ENCODE measurements at regions not wholly inside any gene's neighbourhood (a gene's known extent, or its start where the extent isn't known, plus 50 kb on each side); places are given as distances from the start of the nearest gene placed in this dataset.
"Not testable (repeated sequence)": the region's sequence is repeated elsewhere in the genome, so short reads cannot be mapped to it uniquely, and the experiment has no call there.

DNA sequence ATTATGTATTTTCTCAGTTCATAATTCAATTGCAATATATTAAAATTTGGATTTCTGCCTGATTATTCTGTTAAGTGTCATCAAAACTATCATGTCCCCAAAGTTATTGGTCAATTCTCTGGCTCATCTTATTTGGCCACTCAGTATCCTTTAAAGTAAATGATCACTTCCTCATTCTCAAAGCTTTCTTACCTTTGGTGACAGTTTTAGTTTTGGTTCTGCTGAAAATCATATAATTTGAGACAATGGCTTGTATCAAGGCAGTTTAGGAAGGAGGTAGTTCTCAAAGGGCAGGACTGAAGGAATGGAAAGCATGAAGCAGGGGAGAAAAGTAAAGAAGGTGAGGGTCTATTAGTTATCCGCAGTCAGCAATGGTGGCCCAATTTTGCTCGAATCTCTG, 1832.1 kb downstream of the ARAP2 start:
- DNase-seq (no peak), ATAC-seq (ENCODE audit: poor library complexity) (no peak)
- intact Hi-C loops (cut with DNase I) = no loop called here

DNA sequence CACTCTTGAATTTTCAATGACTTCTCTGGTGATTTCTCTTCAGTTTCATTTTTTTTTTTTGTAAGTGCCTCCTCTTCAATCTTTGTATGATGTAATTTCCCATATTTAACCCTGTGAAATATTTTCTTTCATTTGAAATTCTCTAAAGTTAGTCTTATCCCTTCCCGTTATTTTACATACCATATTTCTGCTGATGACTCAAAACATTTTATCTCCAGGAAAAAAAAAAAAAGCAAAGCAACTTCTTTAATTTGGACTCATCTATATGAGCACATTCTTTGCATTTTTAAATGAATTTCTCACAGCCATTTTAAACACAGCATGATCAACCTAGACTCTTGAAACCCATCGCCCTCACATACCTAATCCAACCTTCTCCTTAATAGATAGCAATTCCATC, 1831.4 kb downstream of the ARAP2 start:
- intact Hi-C loops (cut with DNase I) = no loop called here
- no peak for ATAC-seq (ENCODE audit: poor library complexity)

DNA sequence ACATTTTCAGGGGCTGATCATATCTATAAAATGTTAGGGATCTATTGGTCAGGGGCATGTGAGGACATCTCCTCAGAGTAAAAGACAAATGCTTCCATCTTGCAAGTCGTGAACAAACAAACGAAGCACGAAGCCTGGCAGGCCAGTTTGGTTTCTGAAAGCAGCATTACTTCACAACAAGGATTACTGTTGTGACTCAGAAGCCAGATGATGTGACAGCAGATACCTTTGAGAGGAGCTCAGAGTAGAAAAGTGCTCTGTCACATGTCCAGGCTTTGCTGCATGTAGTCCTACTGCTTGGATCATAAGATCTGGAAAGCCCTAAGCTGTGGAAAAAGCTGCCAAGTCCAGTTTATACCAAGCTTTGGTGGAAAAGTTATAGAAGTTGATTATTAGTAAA, 1827.2 kb downstream of the ARAP2 start:
- intact Hi-C loops (cut with DNase I) = no loop called here
- ATAC-seq (ENCODE audit: poor library complexity) (no peak), DNase-seq (no peak)

More for the DNA sequence above, 1831.4 kb downstream of the ARAP2 start:
- DNase-seq = no peak

DNA sequence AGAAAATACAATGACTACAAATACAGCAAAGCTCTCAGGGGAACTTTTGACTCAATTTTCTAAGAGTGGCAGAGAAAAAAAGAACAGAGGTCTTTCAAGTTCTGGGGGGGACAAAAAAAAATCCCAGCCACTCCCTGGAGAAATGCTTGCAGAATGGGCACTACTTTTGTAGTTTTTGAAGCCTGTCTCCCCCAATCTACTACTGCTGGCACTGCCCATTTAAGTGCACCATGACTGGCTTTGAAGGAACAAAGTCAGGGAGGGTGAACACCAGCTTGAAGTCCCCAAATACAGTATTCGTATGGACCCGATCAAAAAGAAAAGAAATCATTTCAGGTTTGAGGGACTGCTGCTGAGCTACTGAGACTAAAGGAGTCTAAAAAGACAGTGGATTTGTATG, 1824.4 kb downstream of the ARAP2 start:
- ATAC-seq (ENCODE audit: poor library complexity) = no peak
- intact Hi-C loops (cut with DNase I) = no loop called here

DNA sequence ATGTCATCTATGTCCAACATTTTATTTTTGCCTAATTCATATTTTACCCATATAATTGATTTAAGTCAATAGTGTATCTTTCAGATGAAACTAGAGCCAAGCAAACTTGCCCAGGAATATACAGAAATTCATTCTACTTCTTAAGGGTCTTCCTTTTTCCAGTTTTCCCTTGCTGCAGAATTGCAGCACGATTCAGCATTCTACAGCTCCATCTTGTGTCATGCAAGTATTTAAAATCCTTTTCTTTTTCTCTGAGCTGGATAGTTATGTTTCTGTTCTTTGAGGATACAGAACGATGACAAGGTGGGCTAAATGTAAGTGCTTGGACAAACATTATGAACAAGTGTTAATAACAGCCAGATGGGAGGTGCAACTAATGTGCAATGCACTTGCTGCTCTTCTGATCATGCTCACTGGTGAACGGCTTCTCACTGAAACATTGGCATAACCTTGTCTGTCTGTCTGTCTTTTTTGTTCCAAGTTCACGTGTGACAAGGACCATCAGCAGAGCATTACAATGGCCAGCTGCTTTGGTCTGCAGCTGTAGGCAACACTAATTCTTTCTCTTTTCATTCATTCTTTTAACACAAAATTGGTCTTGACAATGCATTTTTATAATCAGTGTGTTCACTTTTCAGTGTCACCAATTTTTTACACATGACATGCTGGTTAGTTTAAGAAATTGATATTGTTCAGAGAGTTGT, 1821.7 kb downstream of the ARAP2 start:
- ATAC-seq (ENCODE audit: poor library complexity) = no peak
- no peak for DNase-seq
- intact Hi-C loops (cut with DNase I) = no loop called here

More for the DNA sequence above, 1824.4 kb downstream of the ARAP2 start:
- no peak for DNase-seq

DNA sequence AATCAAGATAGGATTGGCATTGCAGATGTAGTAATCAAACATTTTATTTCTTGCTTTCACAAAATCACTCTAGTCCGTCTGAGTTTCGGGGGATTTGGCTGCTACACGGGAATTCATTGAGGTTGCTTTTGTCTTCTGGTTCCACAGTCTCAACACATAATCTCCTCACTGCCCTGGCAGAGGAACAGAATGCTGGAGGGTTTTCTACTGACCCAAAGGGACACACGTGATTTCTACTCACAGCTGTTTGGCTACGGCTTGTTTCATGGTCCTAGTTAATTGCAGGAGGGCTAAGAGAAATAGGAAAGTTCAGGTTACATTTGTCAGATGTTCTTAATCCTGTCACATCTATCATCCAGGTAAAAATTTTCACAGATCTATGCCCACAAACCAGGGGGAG, 1811.6 kb downstream of the ARAP2 start:
- intact Hi-C loops (cut with DNase I) = no loop called here
- DNase-seq (no peak), ATAC-seq (ENCODE audit: poor library complexity) (no peak)

DNA sequence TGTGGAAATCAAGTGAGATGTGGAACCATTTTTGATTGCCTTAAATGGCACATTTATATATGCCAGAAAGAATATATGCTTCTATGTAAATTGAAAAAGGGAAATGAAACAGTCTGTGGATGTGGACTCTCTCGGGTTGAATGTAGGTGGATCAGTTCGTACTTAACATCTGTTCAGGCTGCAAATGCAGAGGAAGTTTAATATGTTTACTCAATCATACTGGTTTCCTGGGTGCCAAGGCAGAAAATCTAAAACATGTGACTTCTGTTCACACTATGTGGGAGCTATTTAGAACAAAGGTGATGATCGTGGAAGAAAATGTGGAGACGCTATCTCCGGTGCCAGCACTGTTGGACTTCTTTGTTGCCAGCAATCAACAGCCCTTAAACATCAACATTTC, 1809.9 kb downstream of the ARAP2 start:
- DNase-seq; ATAC-seq (ENCODE audit: poor library complexity); intact Hi-C loops (cut with DNase I): not testable (repeated sequence)

DNA sequence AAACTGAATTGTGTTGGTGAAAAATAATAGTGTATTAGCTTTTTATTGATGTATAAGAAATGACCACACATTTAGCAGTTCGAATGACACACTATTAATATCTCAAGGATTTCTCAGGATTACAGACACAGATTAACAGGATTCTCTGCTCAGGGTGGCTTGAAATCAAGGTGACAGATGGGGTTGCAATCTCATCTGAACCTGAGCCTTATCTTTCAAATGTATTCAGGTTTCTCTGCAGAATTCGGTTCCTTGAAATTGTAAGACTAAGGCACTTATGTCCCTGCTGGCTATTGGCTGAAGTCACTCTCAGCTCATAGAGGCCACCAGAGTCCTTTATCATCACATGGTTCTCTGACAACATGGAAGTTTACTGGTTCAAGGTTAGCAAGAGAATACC, 1780.1 kb downstream of the ARAP2 start:
- intact Hi-C loops (cut with DNase I) = no loop called here
- ATAC-seq (ENCODE audit: poor library complexity) = no peak
- no peak for DNase-seq

DNA sequence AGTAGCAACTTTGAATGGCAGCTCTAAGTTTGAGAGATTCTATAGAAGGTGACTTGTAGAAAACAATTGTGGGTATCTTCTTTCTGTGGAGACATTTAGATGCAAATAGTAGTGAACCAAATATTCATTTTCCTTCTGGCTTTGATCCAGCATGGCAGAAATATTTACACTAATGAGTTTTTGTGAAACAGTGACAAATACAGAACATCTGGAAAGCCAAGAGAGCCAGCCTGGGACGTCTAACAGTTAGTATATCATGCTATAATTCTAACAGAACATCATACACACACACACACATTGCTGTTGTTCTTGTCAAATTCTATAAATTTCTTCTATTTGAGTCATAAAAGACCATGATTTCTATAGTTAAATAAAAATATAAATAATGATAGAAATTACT, 1777.9 kb downstream of the ARAP2 start:
- intact Hi-C loops (cut with DNase I) = no loop called here
- ATAC-seq (ENCODE audit: poor library complexity) = no peak
- DNase-seq = no peak

DNA sequence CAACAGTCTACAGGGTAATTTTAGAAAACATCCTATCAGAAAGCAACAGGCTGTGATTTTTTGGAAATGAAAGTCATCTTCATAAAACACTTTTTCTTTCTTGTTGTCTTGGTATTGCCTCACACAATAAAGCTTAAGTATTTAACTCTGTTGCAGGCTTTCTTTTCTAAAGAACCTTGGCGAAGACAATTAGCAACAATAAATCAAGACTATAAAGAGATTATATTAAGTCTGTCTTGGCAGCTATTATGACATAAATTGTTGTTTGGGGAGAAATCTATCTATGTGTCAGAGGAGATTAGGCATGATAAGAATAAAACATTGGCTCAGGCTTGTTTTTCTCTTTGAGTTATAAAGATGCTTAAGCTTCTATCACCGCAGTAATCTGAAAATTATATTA, 1774.8 kb downstream of the ARAP2 start:
- DNase-seq (no peak), ATAC-seq (ENCODE audit: poor library complexity) (no peak)
- intact Hi-C loops (cut with DNase I) = no loop called here

DNA sequence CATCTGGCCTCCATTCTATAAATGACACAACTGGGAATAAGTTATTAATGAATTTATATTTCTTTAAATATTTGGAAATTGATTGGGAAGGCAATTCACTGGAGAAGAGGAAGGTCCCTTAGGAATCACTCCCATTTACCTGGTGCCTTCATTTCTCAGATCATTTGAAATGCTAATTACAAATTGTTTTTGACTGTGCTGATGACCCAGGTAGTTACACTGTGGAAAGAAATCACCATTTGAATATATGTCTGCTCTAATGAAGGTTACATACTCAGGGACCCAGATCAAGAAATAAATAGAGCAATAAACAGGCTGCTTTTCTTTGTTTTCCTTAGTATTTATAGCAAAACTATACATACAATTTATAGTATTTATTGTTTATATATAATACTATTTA, 1759.1 kb downstream of the ARAP2 start:
- intact Hi-C loops (cut with DNase I) = no loop called here
- DNase-seq (no peak), ATAC-seq (ENCODE audit: poor library complexity) (no peak)

DNA sequence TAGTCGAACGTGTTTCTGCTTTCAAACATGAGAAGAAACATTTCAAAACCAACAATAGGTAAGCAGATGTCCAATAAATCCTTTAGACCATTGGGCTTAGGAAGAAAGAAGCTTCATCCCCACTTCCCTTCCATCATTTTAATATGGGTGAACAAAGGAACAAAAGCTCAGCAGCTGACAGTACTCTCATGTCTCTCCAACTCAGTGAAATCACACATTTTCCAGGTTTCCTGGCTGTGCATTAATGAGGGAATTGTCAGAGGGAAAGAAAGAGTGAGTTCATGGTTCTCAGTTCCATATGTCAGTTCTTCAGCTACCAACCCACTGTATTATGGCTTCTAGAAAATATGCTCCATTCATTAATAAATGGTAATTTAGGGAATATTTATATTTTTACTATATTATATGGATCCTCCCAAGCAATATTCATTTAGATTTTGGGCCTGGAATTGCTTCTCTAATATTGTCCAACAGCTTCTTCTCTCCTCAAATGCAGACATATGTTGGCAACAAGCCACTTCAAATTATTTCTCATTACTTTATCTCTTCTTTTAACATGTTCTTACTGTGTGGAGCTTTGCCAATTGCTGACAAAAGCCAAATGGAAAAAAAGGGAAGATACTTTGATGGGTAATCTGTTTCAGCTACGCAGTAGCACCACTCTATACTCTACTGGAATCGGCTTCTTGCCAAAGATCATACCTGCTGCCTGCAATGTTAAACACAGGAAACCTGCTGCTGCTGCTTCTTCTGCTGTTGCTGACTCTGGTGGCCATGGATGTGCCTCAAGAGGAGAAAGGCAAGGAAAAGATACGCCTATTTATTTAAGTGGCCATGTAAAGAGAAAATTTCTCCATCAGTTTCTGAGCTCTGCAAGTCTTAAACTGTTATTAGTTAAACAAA, 1757.6 kb downstream of the ARAP2 start:
- intact Hi-C loops (cut with DNase I) = no loop called here
- DNase-seq (no peak), ATAC-seq (ENCODE audit: poor library complexity) (no peak)

DNA sequence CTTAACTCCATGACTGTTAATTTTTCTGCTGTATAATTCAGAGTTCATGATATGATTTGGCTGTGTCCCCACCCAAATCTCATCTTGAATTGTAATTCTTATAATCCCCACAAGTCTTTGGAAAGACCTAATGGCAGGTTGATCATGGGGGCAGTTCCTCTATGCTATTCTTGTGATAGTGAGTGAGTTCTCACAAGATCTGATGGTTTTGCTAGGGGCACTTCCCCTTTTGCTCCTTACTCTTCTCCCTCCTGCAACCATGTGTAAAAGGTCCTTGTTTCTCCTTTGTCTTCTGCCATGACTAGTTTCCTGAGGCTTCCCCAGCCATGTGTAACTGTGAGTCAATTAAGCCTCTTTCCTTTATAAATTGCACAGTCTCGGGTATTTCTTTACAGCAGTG, 1751.9 kb downstream of the ARAP2 start:
- ATAC-seq (ENCODE audit: poor library complexity) (no peak), DNase-seq (no peak)
- intact Hi-C loops (cut with DNase I) = no loop called here

DNA sequence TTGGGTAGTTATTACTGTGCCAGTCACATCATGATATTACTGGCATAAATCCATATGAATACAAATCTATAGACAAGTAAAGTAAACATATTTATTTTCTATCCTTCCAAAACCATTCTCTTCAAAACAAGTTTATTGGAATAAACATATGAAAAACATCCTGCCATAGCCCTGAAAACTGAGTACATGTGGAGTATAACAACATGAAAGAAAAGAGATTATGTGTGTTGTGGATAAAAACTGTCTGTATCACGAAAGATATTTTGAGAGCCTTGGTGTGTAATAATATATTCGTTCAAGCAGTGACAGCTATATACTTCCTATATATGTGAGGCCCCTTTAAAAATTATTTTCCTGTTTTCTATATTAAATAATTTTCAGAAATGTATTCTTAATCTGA, 1742.2 kb downstream of the ARAP2 start:
- intact Hi-C loops (cut with DNase I) = no loop called here
- DNase-seq (no peak), ATAC-seq (ENCODE audit: poor library complexity) (no peak)

DNA sequence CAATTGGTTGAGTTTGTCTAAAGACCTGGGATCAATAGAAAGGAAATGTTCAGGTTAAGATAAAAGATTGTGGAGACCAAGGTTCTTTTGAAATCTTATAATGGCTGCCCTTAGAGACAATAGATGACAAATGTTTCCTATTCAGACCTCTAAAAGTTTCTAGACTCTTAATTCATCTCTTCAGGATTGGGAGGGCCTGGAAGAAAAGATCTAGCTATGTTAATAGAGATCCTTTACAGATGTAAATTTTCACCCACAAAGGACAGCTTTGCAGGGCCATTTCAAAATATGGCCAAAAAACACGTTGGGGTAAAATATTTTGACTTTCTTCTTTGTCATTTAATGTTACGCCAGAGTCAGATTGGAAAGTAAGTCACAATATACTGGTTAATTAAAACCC, 1739.6 kb downstream of the ARAP2 start:
- ATAC-seq (ENCODE audit: poor library complexity); intact Hi-C loops (cut with DNase I); DNase-seq: not testable (repeated sequence)

DNA sequence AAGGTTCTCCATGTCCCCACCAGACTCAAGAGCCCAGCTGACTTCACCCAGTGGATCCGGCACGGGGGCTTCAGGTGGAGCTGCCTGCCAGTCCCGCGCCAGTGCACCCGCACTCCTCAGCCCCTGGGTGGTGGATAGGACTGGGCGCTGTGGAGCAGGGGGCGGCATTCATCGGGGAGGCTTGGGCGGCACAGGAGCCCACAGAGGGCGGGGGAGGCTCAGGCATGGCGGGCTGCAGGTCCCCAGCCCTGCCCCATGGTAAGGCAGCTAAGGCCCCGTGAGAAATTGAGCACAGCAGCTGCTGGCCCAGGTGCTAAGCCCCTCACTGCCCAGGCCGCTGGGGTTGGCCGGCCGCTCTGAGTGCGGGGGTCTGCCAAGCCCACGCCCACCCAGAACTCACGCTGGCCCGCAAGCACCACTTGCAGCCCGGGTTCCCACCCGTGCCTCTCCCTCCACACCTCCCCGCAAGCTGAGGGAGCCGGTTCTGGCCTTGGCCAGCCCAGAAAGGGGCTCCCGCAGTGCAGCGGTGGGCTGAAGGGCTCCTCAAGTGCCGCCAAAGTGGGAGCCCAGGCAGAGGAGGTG, 1737.7 kb downstream of the ARAP2 start:
- intact Hi-C loops (cut with DNase I); DNase-seq: not testable (repeated sequence)

DNA sequence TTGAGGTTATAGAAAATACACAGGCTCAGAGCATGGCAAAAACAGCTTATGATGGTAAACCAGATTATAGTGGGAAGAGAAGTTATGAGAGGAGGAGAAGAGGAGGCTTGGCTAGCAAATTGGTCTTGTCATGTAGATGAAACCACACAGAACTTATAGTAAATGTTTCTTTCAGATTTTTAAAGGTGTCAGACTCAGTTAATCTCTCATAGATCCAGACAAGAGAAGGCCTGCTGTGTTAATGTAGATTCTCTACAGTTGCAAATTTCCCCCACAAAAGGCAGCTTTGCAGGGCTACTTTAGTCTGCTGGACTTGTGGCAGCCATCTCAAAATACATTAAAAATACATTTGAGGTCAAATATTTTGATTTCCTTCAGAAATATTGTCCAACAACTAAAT, 1731.7 kb downstream of the ARAP2 start:
- ATAC-seq (ENCODE audit: poor library complexity) (no peak), DNase-seq (no peak)
- intact Hi-C loops (cut with DNase I) = no loop called here

More for the DNA sequence above, 1737.7 kb downstream of the ARAP2 start:
- not testable (repeated sequence) for ATAC-seq (ENCODE audit: poor library complexity)

DNA sequence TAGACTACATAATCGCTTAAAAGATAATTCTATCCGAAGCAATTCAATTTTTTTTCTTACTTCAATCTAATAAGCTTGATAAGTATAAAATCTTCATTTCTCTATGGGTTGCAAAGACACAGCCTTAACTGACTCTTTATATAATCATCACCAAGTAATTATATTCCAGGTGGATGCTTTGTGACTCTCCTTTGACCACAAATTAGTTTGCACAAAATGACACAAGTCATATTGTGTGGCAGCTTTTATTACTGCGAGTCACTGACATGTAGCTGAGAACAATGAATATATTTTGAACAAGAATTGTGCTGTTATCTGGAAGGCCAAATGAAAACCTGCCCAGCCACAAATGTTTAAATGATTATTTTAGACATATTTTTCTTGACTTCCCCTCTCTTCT, 1727.8 kb downstream of the ARAP2 start:
- intact Hi-C loops (cut with DNase I) = no loop called here
- DNase-seq (no peak), ATAC-seq (ENCODE audit: poor library complexity) (no peak)

DNA sequence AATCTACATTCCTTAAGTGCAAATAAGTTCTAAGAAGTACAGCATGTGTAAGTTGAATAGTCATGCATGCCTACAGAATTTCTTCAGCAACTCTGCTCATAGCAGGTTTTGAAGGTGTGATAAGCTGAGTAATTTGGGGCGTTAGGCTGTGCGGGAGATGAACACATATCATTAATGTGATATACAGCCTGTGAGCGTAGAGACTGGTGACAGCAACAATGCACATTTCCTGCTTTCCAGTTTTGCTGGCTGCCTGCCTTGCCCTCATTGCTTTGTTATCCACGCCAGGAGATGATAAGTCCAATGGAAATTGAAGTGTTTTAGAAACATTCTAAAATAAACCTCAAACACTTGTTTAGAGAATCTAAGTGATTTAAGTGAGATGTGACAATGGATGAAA, 1709.4 kb downstream of the ARAP2 start:
- DNase-seq = no peak
- intact Hi-C loops (cut with DNase I) = no loop called here
- ATAC-seq (ENCODE audit: poor library complexity) = no peak

DNA sequence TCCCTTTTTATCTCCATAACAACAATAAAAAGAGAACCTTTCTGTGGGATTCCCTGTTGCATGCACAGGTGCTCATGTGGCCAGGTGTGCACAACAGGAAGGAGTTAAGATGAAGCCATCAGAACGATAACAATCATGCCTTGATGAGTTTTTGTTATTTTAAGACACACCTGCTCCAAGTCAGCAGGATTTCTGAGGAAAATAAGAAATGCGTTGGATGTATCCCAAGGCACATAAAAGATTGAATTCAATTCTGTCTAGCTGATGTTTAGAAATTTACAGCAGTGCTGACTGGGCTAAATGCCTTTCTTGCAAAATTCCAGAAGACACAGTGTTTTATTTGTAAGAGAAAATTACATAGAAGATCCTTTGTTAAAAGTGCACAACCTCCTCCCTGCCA, 1678.2 kb downstream of the ARAP2 start:
- DNase-seq (no peak), ATAC-seq (ENCODE audit: poor library complexity) (no peak)
- intact Hi-C loops (cut with DNase I) = no loop called here
